Hematopoietic multipotent progenitor cell treated with erythropoietin and hydrocortisone succinate and interleukin-3 and kit ligand, for 15 days (in vitro differentiated cells): ENCODE measurements at regions not wholly inside any gene's neighbourhood (a gene's known extent, or its start where the extent isn't known, plus 50 kb on each side); places are given as distances from the start of the nearest gene placed in this dataset.
"Not testable (repeated sequence)": the region's sequence is repeated elsewhere in the genome, so short reads cannot be mapped to it uniquely, and the experiment has no call there.

Experiments
- DNase-seq: peaks from one replicate; pipeline ENCODE4 v3.0.0-alpha.2; 2015; ENCODE audit warnings: low spot score

DNA sequence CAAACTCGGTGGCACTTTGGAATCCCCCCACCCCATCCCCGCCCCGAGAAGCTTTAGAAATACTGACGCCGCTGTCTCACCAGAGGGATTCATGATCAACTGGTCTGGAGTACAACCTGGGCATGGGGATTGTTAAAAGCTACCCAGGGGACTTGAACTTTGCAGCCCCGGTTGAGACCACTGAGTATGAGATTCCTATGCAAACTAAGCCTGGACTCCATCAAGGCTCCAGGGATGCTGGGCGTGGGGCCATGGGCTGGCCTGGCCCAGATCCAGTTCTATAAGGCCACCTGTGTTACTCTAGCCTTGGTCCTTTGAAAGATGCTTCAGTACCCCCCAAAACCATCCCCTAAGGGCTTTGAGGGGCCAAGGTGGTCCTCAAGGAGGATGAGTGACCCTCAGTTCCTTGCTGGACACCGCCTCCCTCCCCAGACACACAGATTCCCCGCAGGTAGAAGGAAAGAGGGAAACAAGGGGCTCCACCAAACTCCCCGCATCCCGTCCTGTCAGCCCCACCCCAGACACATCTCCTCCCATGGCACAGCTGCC is 68.5 kb downstream of the MRPL36 start:
- no peak for DNase-seq

DNA sequence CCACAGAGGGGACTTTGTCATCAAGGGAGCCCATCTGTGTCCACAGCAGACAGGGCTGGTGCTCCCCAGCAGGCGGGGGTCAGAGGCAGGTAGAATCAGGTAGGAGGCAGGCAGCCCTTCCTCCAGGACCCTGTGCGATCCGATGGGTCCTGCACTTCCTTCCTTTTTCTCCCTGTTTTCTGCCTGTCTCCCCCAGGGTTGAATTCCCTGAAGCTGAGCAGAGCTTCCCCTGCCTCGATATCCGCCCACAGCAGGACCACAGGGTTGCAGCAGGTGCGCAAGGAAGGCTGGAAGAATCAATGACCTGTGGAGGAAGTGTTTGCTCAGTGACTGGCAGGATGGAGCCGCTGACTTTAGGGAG is 69.2 kb downstream of the MRPL36 start:
- no peak for DNase-seq

DNA sequence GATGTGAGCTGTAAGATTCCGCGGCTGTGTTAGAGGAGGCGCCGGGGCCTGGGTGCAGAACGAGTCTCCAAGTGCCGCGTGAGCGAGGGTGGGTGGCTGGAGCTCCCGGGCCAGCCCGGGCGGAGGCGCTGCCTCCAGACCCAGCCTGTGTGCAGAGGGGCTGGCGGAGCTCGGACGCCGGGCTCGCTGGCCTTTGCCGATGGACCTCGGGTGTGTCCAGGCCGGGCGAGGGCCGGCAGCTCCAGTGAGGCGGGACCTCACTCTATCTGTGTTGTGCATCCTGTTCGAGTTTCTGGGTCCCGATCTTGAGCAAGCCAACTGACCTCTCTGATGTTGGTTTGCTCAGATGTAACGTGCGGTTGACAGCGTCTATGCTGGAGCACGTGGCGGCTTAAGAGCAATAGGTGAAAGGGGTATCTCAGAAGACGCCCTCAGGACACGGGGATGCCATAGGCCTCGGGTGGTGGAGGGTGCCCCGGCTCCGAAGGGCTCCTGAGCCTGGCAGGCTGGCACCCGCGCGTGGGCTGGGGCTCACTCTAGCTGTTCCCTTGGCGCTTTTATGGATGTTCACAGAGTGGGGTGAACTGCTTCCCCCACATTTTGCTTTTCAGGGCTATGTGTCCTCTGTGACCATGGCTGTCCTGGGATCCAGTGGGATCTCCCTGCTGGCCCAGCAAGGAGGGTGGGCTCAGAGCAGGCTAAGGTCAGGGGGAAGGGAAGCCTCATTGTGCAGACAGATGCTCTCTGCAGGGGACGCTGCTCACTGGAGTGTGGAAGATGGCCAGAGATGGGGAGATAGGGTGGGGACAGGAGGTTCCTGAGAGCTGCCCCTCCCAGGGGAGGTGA is 69.8 kb downstream of the MRPL36 start:
- no peak for DNase-seq

DNA sequence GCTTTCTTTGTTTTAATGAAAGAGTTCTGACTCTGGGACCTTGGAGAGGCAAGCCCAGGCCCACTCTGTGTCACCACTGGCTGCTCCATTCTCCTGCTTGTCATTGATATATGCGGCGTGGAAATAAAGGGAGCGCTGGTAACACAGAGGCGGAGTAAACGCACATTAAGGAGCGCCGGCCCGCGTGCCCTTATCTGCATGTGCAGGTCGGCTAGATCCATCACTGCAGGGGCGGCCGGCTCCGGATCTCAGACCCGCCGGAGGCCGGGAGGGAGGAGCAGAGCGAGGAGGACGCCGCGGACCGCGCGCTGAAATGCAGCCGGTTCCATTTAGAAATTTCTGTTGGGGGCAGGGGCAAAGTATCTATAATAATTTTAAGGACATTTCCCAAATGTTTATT is 70.8 kb downstream of the MRPL36 start:
- no peak for DNase-seq

DNA sequence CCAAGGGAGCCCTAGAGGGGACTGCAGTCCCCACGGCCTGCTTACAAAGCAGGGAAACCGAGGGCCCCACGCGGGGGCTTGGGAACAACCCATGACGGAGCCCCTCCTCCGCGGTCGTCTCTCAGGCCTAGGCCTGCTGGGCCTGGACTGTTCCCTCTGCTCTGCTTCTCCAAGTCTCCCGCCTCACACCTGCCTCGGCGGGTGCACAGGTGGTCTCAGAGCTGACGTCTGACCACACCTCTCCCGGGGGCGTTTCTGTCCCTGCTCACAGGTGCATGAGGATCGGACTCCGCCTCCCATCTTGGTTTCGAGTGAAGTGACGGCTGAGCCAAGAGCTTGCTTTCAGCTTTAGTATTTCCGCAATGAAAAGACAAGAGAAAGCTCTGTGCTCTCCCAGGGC is 72.1 kb downstream of the MRPL36 start:
- DNase-seq: no peak

DNA sequence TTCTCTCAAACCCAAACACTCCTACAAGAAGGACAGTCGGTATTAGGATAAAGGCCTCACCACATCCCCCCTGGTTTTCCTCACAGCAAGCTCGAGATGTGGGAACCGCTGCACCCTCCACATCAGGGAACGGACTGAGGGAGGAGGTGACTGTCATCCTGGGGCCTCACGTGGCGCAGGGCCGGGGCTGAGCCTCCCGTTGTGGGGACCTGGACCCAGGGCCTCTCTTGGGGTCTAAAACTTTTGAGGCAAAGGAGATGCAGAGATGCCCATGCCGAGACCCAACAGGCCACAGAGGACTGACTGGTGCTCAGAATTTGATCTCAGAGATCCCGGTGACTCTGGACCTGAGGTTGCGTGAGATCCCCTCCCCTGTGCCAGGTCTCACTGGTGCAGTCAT is 72.7 kb downstream of the MRPL36 start:
- DNase-seq: no peak

DNA sequence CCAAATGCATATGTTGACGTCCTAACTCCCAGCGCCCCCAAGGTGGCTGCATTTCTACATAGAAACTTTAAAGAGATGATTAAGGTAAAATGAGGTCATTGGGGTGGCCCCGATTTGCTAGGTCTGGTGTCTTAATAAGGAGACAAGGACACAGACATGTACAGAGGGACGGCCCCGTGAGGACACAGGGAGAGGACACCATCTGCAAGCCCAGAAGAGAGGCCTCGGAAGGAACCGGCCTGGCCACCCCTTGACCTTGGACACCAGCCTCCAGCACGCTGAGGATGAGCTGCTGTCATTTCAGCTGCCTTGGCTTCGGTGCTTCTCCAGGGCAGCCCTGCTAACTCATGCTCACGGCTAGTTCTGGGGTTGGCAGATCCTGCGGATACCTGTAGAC is 73.2 kb downstream of the MRPL36 start:
- DNase-seq: no peak

DNA sequence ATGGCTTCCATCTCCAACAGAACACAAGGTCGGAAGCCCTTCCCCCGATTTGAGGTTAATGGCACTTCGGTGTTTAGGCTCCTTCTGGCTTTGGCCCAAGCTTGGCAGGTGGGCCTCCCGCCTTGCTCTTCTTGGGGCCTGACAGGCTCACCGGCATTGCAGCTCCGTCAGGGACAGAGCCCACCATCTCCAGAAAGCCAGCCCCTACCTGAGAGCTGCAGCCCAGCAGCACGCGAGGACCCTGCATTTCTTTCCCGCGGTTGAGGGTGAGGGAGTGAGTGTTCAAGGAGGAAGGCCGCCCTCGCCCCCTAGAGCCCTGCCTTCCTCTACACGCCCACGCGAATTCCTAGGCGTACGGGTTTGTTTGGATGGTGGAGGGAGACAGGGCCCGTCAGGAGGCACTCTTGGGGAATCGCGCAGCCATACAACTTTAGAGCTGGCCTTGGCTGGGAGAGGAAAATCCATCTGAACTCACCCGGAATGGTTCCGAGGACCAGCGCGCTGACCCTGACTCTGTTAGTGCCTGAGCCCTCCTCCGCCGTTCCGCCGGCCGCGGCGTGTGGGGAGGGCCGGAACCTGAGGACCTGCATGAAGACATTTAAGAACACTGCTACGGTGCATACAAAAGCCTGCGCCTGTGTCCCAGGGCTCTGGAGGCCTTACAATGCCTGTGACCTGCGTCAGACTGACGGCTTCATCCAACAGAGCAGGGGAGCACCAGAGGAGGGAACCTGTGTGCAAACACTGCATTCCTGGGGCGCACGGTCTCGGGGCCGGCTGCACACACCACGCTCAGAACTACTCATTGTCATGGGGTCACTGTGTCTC is 73.8 kb downstream of the MRPL36 start:
- no peak for DNase-seq

DNA sequence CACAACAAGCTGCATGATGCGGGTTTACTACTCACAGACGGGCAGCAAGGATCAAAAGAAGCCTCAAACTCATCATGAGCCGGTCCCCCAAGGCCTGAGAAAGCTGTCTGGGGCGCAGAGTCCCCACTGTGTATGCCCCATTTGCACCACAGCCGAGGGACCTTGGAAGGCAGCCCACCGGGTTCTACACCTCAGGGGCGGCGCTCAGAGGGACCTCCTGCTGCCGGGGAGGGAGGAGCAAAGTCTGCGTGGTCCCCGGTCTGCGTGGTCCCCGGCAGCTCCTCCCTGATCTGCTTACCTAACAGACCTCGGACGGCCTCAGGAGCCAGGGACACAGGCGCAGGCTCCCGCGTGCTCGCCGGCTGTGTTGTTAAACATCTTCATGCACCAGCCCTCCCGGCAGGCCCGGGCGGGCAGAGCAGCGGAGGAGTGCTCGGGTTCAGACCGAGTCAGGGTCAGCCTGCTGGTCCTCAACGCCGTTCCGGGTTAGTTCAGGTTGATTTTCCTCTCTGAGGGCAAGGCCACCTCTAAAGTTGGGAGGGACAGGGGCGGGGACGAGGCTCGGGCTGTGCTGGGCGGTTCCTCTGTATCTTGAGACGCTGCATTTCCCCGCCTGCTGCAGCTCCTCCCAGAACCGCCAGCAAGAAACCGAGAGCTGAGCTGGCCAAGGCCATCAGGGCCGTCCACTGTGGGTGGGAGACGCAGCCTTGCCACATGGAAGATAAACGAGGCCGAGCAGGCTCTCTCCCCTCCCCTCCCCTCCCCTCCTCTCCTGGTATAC is 74.6 kb downstream of the MRPL36 start:
- DNase-seq: peak; percentile 21

DNA sequence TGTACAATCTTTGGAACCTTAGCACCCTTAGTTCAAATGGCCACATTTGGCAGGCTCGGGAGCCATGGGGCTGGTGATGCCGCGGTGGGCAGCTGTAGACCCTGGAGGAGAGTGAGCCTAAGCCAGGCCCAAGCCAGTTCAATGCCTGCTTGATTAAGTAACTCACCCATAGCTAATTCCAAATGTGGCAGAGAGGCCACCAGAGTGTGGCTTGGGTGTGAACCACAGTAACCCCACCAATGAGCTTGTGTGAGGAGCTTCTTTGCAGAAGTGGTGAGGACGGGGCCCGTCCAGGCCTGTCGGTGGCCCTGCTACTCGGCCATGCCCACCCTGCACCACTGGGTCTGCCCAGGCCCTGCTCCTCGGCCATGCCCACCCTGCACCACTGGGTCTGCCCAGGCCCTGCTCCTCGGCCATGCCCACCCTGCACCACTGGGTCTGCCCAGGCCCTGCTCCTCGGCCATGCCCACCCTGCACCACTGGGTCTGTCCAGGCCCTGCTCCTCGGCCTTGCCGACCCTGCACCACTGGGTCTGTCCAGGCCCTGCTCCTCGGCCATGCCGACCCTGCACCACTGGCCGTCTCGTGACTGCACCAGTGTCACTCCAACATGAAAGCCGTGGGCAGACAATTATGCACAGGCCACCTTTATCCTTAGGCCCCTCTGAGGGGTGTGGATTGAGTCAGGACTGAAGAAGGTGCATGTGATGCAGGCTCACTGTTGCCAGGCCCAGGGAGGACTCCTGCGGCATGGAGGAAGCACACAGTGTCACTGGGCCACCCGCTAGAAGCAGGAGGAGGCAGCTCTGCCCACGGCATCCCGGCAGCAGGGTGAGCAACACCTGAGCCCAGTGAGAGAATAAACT is 75.4 kb downstream of the MRPL36 start:
- DNase-seq: no peak

DNA sequence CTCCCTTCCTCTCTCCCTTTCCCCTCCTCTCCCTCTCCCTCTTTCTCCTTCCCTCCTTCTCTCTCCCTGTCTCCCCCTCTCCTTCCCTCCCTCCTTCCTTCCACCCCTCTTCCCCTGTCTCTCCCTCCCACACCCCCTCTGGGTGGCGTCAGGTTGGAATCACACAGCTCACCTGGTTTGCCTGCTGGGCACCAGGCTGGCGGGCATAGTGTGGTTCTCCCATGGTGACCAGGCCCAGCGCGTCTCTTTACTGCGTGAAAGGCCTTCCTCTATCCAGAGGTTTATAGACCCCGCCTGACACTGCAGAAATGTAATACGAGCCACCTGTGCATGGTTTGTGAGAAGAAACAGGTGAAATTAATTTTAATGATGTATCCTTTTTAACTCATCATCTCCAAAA is 76.2 kb downstream of the MRPL36 start:
- DNase-seq: no peak

DNA sequence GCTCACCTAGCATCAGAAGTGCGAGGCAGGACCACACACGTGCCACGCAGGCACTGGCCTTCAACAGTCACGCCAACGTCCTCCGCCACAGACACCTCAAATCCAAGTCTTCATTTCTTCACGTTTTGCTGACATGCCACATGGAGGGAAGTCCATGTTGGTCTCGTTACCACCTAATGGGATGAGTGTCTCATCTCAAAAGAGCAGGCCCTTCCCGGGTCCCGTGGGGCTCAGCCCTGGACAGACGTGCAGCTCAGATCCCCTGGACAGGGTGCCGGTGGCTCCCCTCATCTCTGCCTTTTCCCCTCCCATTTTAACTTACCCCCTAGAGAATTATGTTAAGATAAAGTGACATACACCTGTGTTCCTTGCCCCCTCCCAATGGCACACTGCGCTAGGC is 76.8 kb downstream of the MRPL36 start:
- DNase-seq: no peak

DNA sequence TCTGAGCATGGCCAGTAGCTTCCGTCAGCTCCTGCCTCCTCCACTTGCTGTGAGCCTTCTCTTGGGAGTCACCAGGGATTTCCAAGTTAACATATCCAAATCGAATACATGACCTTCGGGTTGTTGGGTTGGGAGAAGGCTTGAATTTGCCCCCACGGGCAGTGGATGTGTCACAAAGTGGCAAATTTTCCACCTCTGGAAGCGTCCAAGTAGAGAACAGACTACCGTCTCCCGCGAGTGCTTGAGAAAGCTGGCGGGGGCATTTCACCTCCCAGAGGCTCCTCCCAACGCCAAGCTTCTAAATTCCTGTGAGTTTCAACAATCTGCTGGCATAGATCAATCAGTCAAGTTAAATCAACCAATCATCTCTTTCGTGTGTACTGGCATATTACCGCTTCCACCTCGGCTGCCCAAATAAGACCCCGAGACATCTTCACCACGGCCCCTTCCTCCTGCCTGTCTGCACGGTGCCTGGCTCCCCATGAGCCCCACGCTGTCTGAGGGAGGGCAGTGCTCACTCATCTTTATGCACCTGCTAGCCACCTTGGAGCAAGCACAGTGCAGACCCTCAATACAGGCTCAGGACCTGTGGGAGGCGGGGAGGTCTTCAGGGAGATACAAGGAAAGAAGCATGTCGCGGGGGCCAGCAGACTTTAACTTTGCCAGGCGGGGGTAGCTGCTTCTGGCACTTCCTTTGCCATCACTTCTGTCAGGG is 79.1 kb downstream of the MRPL36 start:
- no peak for DNase-seq

DNA sequence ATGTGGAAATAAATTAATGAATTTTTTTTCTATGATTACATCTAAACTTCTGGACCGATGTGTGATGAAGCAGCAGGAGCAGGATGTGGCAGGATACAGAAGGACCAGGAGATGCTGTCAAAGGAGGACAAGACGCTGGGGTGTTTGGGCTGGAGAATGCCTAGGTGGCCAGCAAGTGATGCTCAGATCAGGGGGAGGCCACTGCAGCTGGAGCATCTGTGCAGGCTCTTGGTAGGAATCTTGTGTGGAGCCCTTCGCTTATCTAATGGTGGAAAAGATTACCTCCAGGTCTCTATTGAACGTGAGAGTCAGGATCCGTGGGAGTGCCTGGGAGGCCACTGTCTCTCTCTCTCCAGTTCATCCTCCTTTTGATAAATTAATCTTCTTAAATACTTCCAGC is 79.8 kb downstream of the MRPL36 start:
- DNase-seq: no peak

DNA sequence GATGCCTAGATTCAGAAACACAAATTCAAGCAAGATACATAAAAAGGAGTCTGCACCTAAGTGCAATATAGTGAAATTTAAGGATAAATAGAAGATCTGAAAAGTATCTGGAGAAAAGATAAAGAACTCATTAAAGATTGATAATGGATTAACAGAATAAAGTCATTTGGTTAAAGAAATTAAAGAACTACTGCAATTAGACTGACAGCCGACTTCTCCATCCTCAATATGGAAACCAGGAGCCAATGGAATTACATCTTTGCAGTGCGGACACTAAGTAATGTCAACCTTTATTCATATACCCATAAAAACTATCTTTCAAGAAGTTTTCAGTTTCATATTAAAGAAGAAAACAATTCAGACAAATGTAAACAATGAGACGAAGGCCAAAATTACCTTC is 81.0 kb downstream of the MRPL36 start:
- no peak for DNase-seq

DNA sequence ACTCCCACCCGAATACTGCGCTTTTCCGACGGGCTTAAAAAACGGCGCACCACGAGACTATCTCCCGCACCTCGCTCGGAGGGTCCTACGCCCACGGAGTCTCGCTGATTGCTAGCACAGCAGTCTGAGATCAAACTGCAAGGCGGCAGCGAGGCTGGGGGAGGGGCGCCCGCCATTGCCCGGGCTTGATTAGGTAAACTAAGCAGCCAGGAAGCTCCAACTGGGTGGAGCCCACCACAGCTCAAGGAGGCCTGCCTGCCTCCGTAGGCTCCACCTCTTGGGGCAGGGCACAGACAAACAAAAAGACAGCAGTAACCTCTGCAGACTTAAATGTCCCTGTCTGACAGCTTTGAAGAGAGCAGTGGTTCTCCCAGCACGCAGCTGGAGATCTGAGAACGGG is 89.5 kb downstream of the MRPL36 start:
- not testable (repeated sequence) for DNase-seq

DNA sequence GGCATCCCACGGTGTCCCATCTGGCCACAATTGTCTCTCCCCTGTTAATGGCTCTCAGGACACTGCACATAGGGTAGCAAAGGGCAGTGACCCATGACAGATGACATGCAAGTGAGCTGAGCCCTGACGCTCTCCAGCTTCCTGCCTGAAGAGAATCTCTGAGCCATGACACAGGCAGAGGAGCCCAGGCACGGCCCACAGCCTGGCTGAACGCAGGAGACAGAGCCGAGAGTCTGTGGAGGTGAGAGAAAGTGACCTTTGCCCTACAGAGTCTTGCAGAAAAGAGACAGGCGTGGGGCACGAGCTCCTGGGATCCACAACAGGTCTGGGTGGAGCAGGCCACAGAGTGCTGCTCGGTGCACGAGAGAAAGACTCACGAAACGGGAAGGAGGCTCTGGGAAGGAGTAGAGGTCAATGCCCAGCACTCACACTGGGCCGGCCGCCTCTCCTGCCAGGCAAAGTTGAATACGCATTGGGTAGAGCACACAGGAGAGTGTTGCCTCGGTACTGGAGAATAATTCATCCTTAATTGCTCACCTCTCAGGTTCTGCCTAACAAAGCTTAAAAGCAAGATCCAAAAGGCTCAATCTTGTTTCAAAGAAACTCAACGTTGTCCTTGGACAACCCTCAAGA is 90.3 kb downstream of the MRPL36 start:
- DNase-seq: no peak

DNA sequence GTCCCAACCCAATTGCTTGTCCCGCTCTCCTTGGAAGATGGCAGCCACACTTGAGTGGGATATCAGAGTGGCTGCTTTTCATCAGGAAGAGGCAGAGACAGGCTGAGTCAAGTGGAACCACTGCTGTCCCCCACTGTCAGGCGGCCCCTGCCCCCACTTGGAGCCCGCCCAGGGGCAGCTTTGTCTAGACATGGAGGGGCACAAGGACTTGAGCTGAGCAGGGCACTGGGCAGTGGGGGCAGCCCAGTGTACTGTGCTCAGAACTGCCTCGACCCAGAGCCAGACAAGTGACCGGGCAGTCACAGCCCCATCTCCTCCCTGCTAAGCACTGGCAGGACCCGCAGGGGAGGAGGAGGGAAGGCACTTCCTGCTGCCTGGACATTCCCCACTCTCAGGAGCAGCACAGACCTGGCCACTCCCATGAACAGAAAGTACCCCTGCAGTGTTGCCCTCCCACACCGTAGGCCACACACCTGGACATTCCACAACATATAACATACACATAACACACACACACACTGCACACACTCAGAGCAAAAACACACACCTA is 91.0 kb downstream of the MRPL36 start:
- DNase-seq: no peak

DNA sequence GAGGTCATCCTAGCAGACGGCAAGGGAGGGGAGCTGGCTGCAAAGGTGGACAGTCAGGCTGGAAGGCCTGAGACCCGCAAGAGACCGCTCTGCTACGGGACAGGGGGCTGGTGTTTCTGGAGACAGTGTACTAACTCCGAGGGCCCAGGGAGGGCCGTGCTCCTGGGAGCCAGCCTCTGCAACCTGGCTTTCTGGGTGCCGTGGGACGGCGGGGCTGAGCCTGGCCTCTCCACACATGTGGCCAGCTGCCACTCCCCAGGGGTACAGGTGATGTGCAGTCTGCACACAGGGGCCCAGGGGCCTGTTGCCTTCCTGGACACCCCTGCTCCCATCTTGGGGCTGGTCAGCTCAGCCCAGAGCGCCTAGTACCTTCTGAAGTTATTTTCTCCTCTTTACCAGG is 92.2 kb downstream of the MRPL36 start:
- DNase-seq: no peak

DNA sequence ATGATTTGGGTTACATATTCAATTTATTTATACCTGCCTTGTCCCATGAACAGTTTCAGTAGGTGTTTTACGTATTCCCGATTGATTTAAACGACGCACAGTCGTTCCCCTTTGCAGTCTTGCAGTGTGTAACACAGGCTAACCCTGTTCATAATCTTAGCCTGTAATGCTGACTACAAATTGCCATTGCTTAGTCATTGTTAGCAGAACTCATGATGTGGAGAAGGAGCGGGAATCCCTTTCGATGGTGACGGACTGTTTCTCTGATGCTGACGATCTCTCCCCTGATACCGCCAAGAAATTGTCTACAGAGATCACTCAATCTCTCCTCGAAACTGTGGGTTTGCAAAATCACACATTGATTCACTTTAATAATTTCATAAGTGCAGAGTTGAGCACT is 93.2 kb downstream of the MRPL36 start:
- DNase-seq: no peak
